ENCODE measurements at regions not wholly inside any gene's neighbourhood (a gene's known extent, or its start where the extent isn't known, plus 50 kb on each side); places are given as distances from the start of the nearest gene placed in this dataset.
A peak's percentile ranks its signal among the peaks of the same experiment; 100 is the strongest.
"Not testable (repeated sequence)": the region's sequence is repeated elsewhere in the genome, so short reads cannot be mapped to it uniquely, and the experiment has no call there.

DNA sequence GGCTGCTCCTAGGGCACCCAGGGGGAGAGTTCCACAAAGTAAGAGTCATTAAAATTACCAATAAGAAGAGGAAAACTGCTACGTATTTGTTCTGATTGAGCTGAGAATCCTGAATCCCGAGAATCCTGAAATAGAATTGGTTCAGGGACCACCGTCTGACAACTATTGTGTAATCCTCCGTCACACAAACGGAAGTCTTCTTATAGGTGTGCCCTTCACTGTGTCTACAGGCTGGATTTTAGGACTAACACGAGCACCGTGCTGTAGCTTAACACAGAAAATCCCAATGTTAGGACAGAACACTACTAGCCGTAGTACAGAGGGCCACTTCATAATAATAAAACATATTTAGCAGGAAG lies 50.6 kb upstream of the RNF182 start:
- no peak for DNase-seq (ENCODE audit: low read depth)
- TF ChIP-seq, protein P1, sequence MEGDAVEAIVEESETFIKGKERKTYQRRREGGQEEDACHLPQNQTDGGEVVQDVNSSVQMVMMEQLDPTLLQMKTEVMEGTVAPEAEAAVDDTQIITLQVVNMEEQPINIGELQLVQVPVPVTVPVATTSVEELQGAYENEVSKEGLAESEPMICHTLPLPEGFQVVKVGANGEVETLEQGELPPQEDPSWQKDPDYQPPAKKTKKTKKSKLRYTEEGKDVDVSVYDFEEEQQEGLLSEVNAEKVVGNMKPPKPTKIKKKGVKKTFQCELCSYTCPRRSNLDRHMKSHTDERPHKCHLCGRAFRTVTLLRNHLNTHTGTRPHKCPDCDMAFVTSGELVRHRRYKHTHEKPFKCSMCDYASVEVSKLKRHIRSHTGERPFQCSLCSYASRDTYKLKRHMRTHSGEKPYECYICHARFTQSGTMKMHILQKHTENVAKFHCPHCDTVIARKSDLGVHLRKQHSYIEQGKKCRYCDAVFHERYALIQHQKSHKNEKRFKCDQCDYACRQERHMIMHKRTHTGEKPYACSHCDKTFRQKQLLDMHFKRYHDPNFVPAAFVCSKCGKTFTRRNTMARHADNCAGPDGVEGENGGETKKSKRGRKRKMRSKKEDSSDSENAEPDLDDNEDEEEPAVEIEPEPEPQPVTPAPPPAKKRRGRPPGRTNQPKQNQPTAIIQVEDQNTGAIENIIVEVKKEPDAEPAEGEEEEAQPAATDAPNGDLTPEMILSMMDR (IDR thresholded peaks at IDR 0.05; ENCODE audit: insufficient read depth, low read depth, low read length, missing control alignments): no peak
- H3K4me3 ChIP-seq (ENCODE audit: low read depth, low read length): peak overlapping the region; percentile 50

DNA sequence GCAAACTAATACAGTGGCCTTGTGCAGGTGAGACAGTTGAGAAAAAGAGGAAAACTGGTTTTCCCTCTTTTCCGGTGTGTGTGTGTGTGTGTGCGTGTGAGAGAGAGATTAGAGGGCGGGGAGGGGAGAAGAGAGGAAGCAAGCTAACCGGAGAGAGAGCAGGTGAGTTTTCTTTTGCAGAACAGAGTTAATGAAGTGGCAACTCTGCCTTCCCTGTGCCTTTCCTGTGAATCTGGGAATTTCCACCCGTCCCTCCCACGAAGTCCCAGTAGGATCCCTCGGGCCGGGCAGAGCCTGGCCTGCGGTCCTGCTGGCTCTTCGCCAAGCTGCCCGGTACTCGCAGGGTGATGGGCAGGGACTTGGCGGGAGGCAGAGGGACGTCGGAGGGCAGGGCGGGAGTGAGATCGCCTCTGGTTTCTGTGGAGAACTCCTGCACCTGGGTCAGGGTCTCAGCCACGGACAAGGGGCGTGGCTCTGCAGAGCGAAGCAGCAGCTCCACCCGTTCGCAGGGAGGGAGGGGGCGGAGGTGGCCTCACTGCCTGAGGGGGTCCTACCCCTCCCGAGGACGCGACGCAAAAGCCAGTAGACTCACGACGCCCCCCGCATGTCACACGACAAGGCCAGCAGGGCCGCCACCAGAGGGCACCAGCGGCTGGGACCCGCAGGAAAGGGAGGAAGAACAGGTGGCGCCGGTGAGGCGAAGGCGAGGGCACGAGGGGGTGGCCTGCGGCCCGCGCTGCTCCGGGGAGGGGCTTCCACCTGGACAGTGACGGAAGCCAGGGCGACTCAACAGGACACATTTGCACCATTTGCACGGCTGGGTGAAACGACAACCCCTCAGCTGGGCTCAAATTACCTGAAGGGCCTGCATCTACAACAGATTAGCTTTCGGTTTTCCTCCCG lies 51.2 kb upstream of the RNF182 start:
- DNase-seq (ENCODE audit: low read depth): peak; percentile 75
- TF ChIP-seq, protein P1 (IDR thresholded peaks at IDR 0.05; ENCODE audit: insufficient read depth, low read depth, low read length, missing control alignments): peak; percentile 87
- H3K4me3 ChIP-seq (ENCODE audit: low read depth, low read length): peak overlapping the region; percentile 50

DNA sequence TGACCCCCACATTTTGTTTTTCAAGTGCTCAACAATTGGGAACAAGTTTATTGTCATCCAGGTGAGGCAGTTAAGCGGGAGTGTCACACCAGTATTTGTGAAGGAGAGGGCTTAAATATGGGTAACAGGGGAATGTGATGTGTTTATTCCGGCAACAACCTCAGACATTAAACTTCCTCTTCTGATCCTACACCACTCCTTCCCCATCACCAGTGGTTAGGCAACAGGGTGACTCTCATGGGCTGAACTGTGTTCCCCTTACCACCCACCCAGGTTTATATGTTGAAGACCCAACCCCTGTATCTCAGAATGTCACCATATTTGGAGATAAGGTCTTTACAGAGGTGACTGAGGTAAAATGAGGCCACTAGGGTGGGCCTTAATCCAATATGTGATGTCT lies 52.1 kb upstream of the RNF182 start:
- no peak for DNase-seq (ENCODE audit: low read depth)
- TF ChIP-seq, protein P1 (IDR thresholded peaks at IDR 0.05; ENCODE audit: insufficient read depth, low read depth, low read length, missing control alignments): no peak
- no peak overlapping the region for H3K4me3 ChIP-seq (ENCODE audit: low read depth, low read length)

DNA sequence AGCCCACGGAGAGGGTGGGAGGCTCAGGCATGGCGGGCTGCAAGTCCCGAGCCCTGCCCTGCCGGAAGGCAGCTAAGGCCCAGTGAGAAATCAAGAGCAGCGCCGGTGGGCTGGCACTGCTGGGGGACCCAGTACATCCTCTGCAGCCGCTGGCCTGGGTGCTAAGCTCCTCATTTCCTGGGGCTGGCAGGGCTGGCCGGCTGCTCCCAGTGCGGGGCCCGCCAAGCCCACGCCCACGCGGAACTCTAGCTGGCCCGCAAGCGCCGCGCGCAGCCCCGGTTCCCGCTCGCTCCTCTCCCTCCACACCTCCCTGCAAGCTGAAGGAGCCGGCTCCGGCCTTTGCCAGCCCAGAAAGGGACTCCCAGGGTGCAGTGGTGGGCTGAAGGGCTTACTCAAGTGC lies 52.7 kb upstream of the RNF182 start:
- not testable (repeated sequence) for DNase-seq (ENCODE audit: low read depth); H3K4me3 ChIP-seq (ENCODE audit: low read depth, low read length)

DNA sequence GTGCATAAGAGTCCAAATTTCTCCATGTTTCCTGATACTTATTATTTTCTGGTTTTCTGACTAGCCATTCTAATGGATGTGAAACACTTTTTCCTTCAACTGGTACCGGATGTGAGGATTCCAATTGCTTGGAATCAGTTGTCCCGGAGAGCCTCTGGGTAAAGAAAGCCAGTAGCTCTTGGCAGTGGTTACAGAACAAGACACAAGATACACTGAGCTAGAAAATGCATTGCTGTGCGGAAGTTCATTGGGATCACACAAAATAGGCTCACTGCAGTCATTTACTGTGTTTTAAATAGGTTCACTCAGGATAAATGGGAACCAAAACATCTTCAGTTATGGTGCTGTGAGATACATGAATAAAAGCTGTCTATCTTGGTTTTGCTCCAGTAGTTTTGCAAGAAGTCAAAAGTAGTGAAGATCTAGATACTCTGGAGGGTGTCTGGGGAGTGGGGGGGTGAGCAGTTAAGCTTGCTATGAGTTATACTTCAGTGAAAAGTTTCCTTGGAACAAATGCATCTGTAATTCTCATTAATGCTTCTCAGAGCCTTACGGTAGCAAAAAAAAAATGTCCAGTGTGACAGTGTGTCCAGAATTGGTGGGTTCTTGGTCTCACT lies 54.4 kb upstream of the RNF182 start:
- DNase-seq (ENCODE audit: low read depth): no peak
- no peak overlapping the region for H3K4me3 ChIP-seq (ENCODE audit: low read depth, low read length)
- TF ChIP-seq, protein P1 (IDR thresholded peaks at IDR 0.05; ENCODE audit: insufficient read depth, low read depth, low read length, missing control alignments): no peak

DNA sequence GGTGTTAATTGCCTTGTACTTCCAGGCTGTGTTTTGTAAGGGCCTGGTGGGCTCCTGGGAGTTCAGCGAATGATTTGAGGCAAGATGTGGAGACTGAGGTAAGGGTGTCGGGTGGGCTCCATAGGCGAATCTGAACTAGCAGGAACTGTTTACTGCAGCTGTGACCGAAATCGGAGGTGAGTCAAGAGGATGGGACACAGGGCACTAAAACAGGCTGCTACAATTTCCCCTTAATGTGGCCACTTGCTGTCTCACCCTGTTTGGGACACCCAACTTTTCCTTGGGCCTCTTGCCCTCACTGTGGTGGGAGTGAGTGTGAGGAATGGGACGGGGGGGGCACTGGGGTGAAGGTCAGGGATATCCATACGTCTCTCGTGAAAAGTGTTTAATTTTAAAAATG lies 53.9 kb upstream of the MCUR1 start:
- TF ChIP-seq, protein P1 (IDR thresholded peaks at IDR 0.05; ENCODE audit: insufficient read depth, low read depth, low read length, missing control alignments): no peak
- H3K4me3 ChIP-seq (ENCODE audit: low read depth, low read length): no peak overlapping the region
- no peak for DNase-seq (ENCODE audit: low read depth)

DNA sequence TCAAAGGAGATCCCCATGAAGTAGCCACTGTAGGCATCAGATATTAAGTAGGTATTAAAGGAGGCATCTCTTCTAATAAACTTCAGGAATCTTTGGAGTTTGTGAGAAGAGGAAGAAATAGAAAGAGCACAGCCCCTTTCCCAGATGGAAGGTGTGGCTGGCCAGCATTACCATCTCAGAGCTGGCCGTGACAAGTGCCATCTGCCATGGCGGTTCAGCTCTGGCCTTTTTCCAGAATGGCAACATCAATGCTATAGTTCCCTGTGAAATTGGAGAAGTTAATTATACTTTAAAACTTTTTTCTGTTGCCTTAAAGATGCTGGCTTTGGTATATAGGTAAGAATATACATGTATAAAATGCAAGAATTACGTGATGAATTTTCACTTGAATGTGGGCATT lies 51.9 kb upstream of the MCUR1 start:
- no peak for DNase-seq (ENCODE audit: low read depth)
- TF ChIP-seq, protein P1 (IDR thresholded peaks at IDR 0.05; ENCODE audit: insufficient read depth, low read depth, low read length, missing control alignments): no peak

More for the DNA sequence above, 51.9 kb upstream of the MCUR1 start:
- no peak overlapping the region for H3K4me3 ChIP-seq (ENCODE audit: low read depth, low read length)

Measured in GM12865 (cell line).